Astrocyte of the cerebellum (primary cell): ENCODE measurements at regions not wholly inside any gene's neighbourhood (a gene's known extent, or its start where the extent isn't known, plus 50 kb on each side); places are given as distances from the start of the nearest gene placed in this dataset.

Experiments
- DNase-seq: peaks from one replicate; pipeline ENCODE4 v3.0.0-alpha.2; 2011; ENCODE audit warnings: low read depth
- H3K4me3 ChIP-seq: 2 replicates; pipeline ENCODE4 v1.5.1; 2011; ENCODE audit warnings: mild to moderate bottlenecking, low read depth, low read length, moderate library complexity
- CTCF ChIP-seq: IDR thresholded peaks from 2 replicates; pipeline ENCODE4 v1.5.1; 2012; ENCODE audit warnings: low read length, low read depth, moderate library complexity, mild to moderate bottlenecking; ENCODE audit errors: missing control alignments
- in situ Hi-C: cut with HindIII; loops from 2 replicates; pipeline ENCODE4 v1.10.0; 2017; ENCODE audit warnings: low sequenced_read_pairs

DNA sequence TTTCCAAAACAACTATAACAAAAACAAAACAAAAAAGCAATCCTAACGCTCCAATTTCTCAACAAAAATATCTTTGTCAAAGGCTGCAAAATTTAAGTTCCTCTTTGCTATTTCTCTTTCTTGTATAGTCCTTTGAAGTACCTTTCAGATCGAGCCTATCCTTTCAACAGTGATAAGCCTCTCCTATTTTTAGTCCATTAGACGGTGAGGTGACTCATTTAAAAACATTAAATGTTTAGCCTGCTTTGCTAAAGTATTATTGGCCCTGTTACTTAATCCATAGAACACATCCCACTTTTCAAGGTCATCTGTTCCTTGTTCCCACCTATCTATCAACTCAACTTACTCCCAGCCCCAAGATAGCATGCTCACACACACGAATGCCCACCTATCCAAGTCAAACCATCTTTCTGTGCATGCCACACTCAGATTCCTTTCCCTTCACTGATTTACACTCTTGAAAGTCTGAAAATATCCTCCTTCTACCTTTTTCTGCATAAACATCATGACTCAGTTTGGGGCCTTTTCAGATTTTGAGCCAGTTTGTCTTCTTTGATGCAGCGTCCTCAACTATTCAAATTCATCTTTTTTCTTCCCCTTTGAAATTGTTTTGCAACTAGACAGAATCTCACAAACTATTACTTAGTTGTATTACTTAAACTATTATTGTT, 224.9 kb upstream of the TMEM229A start:
- no peak for DNase-seq
- TF ChIP-seq CTCF, result no peak
- in situ Hi-C loops, result no loop called here
- no peak overlapping the region for H3K4me3 ChIP-seq

GRCh38 chr7:124255041-124255655, 222.3 kb upstream of the TMEM229A start:
- H3K4me3 ChIP-seq, result no peak overlapping the region
- no peak for TF ChIP-seq CTCF
- in situ Hi-C loops, result no loop called here
- no peak for DNase-seq

- in situ Hi-C loops, result no loop called here
Observed at GRCh38 chr7:124254396-124254795, 221.5 kb upstream of the TMEM229A start.

DNA sequence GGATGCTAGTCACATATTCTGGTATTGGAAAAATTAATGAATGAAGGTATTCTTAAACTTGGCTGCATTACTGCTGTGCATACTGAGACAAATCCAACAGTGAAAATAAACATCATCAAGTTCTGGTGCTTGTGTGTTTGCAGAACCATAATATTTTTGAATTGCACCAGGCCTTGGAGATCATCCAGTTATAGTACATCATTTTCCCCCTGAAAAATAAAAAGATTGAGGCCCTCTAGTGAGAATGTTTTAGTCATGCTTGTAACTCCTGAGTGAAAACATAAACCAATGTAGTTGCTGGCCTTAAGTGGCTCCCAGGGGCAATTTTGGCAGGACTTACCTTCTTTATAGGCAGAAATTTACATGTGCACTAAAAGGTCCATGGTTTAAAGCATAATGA, 218.8 kb upstream of the TMEM229A start:
- in situ Hi-C loops, result no loop called here
- H3K4me3 ChIP-seq, result no peak overlapping the region
- no peak for TF ChIP-seq CTCF
- no peak for DNase-seq

More at GRCh38 chr7:124254396-124254795, 221.5 kb upstream of the TMEM229A start:
- no peak overlapping the region for H3K4me3 ChIP-seq
- DNase-seq, result no peak
- no peak for TF ChIP-seq CTCF

DNA sequence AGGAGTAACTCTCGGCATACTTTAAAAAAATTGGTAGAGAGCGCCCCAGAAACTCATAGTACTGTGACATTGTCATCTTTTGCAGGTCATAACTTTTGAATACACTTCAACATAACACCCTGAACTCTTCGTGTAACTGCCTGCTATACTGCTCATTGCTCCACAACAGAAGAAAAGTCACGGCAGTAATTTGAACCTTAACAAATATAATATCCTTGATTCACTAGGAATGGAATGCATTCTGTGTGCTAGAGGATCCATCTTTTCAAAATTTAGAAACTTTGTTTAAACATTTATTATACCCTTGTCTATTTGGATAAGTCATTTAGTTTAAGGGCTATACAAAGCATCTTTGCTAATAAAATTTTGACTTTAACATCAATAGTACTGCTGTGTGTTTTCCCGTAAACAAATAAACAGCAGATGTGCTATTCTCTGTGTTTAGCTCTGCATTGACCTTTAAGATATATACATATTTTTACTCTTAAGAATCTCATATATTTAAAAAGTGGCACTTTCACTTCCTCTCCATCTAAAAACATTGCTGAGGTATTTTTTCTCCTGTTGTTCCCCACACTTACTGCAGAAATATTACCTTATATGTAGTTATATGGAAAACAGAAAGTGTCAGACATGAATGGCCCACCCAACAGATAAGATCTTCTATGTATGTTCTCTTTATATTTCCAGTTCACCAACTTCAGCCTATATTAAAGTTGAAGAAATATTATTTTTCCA, 217.6 kb upstream of the TMEM229A start:
- TF ChIP-seq CTCF, result no peak
- DNase-seq, result no peak

GRCh38 chr7:124247691-124248090, 214.8 kb upstream of the TMEM229A start:
- TF ChIP-seq CTCF, result no peak
- in situ Hi-C loops, result no loop called here
- H3K4me3 ChIP-seq, result no peak overlapping the region
- DNase-seq, result no peak

More for the DNA sequence above, 217.6 kb upstream of the TMEM229A start:
- in situ Hi-C loops, result no loop called here
- no peak overlapping the region for H3K4me3 ChIP-seq
